SKM-1 (cell line): ENCODE measurements at regions not wholly inside any gene's neighbourhood (a gene's known extent, or its start where the extent isn't known, plus 50 kb on each side); places are given as distances from the start of the nearest gene placed in this dataset.
"Not testable (repeated sequence)": the region's sequence is repeated elsewhere in the genome, so short reads cannot be mapped to it uniquely, and the experiment has no call there.

Experiments
- DNase-seq: peaks from one replicate; lab custom pipeline; 2025; ENCODE audit not compliant: unreplicated experiment; lab: John Stamatoyannopoulos, UW

DNA sequence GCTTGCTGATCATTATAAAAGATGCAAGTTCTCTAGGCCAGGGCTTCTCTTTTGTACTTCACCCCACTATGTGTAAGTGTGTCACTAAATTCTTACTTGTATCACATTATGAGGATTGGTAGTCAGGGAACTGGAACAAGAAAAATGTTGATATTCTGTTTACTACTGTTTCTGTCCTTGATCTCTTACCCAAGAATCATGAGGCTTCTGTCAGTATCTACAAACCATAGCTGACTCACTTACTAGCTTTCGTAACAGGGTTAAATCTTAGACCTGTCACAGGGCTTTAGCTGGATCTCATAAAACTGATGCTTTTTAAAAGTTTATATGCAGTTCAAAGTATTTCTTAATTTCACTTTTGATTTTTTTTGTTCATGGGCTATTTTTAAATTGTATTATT, 681.2 kb downstream of the PLPP3 start:
- DNase-seq, result no peak

GRCh38 chr1:55896210-55896609, 681.0 kb upstream of the USP24 start:
- DNase-seq, result no peak

- DNase-seq, result no peak
These were observed 679.4 kb upstream of the USP24 start for GRCh38 chr1:55894521-55894920.

DNA sequence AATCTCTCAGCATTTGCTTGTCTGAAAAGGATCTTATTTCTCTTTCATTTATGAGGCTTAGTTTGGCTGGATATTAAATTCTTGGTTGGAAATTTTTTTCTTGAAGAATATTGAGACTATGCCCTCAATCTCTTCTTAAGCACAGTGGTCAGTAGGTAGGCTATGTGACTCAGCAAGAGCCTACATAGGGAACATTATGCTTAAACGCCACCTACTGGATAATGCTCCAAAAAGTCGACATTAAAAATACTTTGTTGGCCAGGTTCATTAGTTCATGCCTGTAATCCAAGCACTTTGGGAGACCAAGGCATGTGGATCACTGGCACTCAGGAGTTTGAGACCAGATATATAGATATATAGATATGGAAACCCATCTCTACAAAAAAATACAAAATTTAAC, 678.0 kb upstream of the USP24 start:
- no peak for DNase-seq

DNA sequence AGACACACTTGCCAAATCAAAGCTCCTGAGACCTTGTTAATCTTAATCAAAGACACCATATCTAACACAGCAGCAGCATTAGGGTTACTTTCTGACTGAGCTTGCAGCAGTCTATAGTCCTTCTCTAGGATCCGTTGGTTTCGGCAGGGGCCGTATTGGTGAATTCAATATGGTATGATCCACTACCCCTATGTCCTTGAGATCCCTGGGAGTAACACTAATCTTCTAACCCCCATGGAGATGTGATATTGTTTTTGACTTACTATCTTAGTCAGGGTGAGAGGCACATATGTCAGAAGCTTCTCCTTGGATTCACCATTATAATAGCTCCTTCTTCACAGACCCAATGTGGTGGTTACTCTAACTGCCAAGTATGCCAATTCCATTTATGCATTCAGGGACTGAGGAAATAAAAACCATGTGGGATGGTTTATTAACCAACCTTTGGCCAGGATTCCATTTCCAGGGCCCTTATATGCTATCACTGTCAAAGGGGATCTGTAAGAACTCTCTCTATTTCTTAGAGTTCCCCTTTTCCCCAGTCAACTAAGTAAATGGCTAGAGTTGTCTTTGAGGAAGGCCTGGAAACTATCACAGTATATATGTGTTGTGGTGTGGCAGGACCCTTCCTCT, 673.6 kb upstream of the USP24 start:
- DNase-seq, result no peak

GRCh38 chr1:55886856-55887712, 671.9 kb upstream of the USP24 start:
- DNase-seq, result no peak

- no peak for DNase-seq
These were observed 670.5 kb upstream of the USP24 start for GRCh38 chr1:55885619-55886018.

GRCh38 chr1:55882931-55883330, 667.8 kb upstream of the USP24 start:
- no peak for DNase-seq

GRCh38 chr1:55879346-55879745, 664.2 kb upstream of the USP24 start:
- no peak for DNase-seq

DNA sequence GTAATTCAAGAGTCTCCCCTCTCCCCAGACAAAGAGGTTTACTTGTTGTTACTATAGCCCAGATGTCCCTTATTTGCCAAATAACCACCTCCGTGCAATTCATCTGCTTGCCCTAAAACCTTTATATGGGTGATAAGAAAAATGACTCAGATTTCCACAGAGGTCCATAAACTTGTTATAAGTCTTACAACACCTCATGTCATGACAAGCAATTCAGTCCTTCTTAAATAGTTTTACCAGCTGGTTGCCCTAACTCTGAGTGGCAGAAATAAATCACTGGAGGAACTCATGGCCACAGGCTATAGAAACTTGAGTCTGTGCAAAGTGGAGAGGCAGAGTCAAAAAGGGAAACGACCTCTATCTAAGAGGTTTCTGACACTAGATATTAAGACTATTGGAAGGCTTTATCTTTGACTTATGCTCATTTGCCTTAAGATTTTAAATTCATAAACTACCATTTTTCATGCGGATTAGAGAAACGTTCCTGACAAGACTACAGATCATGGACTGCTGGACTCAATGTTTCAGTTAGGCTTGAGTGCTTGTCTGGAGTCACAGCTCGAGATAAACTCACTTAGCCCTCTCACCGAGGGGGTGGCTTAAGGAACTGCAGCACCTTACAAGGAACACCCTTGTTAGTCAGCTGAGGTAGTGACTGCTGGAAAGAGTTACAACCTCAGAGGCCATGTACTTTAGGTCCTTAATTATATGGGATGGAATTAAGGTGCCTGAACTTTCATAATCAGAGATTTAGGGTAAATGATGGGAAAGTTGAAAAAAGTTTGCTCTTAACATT, 662.5 kb upstream of the USP24 start:
- DNase-seq, result no peak

DNA sequence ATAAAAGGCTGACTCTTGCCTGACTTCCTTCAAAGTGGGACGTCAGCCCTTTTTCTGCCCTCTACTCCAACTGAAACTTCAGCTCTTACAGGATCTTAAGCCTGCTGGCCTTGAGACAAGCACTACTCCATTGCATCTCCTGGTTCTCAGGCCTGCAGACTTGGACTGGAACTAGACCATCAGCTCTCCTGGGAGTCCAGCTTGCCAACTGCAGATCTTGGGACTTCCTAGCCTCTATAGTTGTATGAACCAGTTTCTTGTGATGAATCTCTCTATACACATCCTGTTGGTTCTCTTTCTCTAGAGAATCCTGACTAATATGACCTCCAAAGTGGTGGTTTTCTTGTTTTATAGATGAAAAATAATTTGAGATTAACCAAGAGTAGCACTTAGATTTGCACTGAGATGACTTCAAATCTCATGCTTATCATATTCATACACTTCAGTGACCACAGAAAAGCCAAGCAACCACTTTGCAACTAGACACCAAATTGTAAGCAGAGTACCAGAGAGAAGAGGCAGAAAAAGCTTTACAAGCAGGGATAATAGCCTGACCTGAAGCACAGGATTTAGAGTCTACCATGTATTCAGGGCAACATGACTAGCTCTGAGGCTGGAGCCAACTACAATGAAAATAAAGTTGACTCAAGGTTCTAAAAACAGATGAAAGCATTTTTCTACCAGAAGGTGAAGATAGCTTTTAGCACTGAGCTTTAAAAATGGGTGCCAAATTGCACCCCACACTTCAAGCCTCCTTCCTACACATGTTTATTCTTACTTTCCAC, 661.3 kb upstream of the USP24 start:
- no peak for DNase-seq

DNA sequence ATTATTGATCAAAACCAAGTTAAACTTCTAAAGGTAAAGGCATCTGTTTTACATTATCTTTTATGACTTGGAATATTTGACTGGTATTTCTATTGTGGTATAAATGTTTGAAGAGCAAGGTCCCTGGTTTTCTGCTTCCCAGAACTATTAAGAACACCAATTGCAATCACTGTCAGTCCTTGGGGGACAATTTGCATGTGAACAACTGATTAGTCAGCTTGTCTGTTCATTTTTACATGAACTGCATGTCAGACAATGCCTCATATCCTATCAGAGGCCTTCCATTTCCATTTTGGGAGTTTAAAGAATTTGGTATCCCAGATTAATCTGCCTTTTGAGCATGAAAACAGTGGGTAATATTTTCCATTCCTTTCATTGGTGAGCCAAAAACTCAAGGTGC, 654.9 kb upstream of the USP24 start:
- DNase-seq, result no peak

DNA sequence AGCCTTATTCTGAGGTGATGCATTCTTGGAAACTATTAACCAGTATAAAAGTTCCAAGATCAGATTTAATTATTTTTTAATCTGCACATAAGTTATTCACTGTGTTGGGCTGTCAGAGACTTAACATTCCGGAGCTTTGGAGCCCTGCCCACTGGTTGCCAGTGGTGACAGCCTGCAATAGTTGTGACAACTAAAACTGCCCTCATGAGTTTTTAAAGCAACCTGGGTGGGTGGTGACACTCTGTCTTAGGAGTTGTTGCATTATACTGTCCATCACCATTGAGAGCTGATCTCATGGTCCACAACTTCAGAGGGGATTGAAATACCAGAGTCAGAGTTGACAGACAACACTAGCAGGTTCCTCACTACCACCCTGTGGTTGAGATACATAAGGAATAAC, 653.9 kb upstream of the USP24 start:
- DNase-seq, result no peak

GRCh38 chr1:55868026-55868425, 652.9 kb upstream of the USP24 start:
- no peak for DNase-seq

DNA sequence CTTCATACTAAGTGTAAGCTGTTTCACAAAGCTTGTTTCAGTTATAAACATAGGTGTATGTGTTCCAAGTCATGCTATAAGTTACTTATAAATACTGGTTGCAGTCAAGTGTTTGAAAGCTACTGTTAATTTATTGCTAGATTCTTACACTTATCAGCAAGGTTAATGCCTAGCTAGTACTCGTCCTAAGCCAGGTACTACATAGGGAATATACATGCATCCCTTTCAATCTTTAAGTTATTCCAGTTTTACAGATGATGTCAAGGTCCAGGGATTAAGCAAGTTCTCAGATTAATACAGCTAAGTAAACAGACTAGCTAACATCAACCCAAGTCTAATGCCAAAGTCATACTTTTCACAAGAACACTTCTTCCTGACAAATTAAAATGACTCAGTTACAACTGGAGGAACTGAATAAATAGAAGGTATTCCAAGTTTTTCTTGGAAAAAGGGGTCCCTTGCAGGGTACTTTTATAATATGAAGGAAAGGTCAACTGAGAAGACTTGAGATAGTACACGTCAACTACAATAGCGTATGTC, 652.2 kb upstream of the USP24 start:
- DNase-seq, result no peak

DNA sequence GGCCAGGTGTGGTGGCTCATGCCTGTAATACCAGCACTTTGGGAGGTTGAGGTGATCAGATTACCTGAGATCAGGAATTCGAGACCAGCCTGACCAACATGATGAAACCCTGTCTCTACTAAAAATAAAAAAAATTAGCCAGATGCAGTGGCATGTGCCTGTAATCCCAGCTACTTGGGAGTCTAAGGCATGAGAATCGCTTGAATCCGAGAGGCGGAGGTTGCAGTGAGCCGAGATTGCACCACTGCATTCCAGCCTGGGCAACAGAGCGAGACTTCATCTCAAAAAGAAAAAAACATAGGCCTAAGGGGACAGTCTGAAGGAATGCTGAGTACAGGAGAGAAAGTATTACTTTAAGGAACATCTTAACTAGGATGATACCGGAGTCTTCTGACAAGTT, 650.6 kb upstream of the USP24 start:
- DNase-seq, result not testable (repeated sequence)

DNA sequence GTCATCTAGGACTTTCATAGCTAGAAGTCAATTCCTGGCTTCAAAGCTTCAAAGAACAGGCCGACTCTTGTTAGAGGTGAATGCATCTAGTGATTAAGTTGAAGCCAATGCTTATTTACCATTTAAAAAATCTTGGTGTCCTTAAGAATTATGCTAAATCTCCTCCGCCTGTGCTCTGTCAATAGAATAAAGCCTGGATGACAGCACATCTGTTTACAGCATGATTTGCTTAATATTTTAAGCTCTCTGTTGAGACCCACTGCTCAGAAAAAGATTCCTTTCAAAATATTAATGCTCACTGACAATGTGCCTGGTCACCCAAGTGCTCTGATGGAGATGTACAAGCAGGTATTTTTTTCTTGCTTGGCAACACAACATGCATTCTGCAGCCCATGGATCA, 649.1 kb upstream of the USP24 start:
- no peak for DNase-seq

DNA sequence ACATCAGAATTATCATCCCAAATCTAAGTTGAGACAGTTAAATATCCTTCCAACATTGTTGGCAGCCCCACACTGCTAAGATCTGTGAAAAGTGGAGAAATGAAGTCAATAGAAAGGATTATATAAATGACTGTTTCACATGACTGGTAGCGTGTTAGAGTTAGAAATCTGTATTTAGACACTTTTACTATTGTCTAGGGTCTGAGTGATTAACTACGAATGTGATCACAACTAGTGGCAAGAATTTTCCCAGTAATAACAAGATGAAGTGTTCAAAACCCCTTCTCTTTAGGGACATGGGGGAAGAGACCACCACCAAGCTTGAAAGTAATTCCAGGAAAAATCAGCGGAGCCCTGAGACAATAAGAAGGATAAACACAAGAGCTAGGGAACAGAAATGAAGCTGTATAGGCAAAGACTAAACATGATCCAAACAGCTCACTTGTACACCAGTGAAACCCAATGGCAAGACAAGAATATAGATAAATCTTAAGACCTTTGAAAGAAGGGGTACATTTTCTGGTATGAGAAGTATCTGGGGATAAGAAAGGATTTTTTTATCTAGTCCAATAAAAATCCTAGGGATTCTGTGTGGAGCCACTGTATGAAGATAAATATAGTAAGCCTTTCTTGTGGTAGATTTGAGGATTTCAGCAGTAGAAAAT, 646.6 kb upstream of the USP24 start:
- no peak for DNase-seq

DNA sequence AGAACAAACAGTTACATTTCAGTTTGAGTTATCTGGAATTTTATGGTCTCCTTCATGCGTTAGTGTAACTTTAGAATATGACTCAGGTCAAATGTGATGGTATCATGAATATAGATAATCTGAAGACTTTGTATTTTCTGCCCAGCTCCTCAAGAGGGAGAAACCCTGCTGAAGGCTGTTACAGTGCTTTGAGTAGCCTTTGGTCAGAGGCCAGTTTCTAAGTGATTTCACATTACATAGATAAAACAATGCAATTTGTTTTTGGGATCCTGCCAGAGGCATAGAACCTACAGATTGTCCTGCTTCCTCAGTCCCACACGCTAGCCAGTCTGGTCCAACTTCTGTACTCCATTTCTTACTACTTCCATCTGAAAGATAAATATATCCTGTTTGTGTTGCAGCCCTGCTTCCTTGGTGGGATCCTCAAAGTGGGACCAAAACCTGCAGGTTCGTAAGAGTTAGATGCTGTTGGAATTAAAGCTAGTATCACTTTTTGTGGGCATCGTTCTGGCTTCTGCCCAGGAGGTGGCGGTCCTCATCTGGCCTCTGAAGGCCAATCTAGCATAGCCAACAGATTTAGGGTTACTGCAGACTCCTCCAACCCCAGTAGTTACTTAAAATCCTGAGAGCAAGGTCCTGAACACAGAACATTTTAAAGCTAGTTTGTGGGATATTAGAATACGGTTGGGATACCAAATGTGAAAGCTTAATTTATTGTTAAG, 645.8 kb upstream of the USP24 start:
- no peak for DNase-seq

GRCh38 chr1:55860326-55860725, 645.2 kb upstream of the USP24 start:
- no peak for DNase-seq
